ENCODE measurements at regions not wholly inside any gene's neighbourhood (a gene's known extent, or its start where the extent isn't known, plus 50 kb on each side); places are given as distances from the start of the nearest gene placed in this dataset.

DNA sequence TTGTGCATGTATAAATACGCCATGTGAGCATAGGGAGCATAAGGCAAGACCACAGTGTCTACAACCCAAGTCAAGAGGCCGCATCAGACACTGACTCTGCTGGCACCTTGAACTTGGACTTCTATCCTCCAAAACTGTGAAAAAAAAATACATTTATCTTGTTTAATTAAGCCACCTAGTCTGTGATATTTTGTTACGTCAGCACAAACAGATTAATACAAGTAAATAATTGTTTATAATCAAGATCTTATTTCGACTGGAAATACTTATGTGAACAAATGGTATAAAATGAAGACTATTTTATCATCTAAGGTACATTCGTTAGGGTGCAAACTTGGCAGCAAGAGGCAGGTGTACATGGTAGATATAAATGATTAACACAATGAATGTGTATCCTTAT lies 599.3 kb upstream of the LRRC4C start:
- Mint-ChIP-seq H3K4me1 (ENCODE audit: low read depth, unreplicated experiment) (no peaks in the 10 kb centered on the region), H3K9me3 (ENCODE audit: low read depth, unreplicated experiment) (peaks cover 2% of the 10 kb centered on the region), H3K27me3 (ENCODE audit: unreplicated experiment) (no peaks in the 10 kb centered on the region), H3K27ac (ENCODE audit: unreplicated experiment) (no peak overlapping the region), H3K36me3 (ENCODE audit: insufficient read depth, unreplicated experiment) (no peaks in the 10 kb centered on the region), H3K4me3 (ENCODE audit: low read depth, unreplicated experiment) (no peak overlapping the region)
- no peak for DNase-seq
- TF ChIP-seq, protein P1, sequence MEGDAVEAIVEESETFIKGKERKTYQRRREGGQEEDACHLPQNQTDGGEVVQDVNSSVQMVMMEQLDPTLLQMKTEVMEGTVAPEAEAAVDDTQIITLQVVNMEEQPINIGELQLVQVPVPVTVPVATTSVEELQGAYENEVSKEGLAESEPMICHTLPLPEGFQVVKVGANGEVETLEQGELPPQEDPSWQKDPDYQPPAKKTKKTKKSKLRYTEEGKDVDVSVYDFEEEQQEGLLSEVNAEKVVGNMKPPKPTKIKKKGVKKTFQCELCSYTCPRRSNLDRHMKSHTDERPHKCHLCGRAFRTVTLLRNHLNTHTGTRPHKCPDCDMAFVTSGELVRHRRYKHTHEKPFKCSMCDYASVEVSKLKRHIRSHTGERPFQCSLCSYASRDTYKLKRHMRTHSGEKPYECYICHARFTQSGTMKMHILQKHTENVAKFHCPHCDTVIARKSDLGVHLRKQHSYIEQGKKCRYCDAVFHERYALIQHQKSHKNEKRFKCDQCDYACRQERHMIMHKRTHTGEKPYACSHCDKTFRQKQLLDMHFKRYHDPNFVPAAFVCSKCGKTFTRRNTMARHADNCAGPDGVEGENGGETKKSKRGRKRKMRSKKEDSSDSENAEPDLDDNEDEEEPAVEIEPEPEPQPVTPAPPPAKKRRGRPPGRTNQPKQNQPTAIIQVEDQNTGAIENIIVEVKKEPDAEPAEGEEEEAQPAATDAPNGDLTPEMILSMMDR (IDR thresholded peaks at IDR 0.05; ENCODE audit: unreplicated experiment), result no peak
- CTCF ChIA-PET, result no interaction called here
- intact Hi-C loops (cut with micrococcal nuclease; ENCODE audit: unreplicated experiment), result no loop called here
- BruUV-seq (replicated peaks), result no TSS peak

DNA sequence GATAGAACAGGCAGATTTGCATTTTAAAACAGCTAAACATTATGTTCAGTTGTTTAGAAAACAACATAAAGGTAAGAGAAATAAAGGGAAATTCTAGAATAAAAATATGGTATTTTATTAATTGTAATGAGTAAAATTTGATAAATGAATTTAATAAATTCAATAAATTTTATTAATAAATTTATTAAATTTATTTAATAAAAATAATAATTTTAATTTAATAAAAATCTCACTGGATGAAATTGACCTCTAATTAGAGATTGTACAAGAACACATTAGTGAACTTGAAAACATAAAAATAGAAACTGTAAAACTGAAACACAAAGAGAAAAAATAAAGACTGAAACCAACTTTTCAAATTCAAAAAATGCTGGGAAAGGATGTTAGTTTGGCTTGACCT lies 605.7 kb upstream of the LRRC4C start:
- Mint-ChIP-seq H3K4me1 (ENCODE audit: low read depth, unreplicated experiment) (no peaks in the 10 kb centered on the region), H3K36me3 (ENCODE audit: insufficient read depth, unreplicated experiment) (no peaks in the 10 kb centered on the region), H3K4me3 (ENCODE audit: low read depth, unreplicated experiment) (no peak overlapping the region), H3K27me3 (ENCODE audit: unreplicated experiment) (no peaks in the 10 kb centered on the region), H3K27ac (ENCODE audit: unreplicated experiment) (no peak overlapping the region), H3K9me3 (ENCODE audit: low read depth, unreplicated experiment) (peaks cover 4% of the 10 kb centered on the region)
- intact Hi-C loops (cut with micrococcal nuclease; ENCODE audit: unreplicated experiment), result no loop called here
- CTCF ChIA-PET, result no interaction called here
- TF ChIP-seq, protein P1 (IDR thresholded peaks at IDR 0.05; ENCODE audit: unreplicated experiment), result no peak
- no TSS peak for BruUV-seq (replicated peaks)
- DNase-seq, result no peak

DNA sequence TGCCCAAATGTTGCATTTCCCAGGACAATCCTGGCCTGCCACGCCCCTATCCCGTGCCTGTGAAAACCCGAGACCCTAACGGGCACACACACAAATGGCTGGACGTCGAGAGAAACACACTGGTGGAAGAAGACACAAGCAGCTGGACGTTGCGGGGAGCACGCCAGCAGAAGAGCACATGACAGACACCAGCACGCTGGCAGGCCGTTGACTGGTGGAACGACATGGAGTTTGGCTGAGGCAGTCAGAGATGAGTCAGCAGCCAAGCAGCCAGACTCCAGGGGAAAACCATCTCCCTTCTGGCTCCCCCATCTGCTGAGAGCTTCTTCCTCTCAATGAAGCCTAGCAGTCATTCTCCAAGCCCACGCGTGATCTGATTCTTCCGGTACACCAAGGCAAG lies 606.7 kb upstream of the LRRC4C start:
- Mint-ChIP-seq H3K4me1 (ENCODE audit: low read depth, unreplicated experiment) (no peaks in the 10 kb centered on the region), H3K36me3 (ENCODE audit: insufficient read depth, unreplicated experiment) (no peaks in the 10 kb centered on the region), H3K27ac (ENCODE audit: unreplicated experiment) (no peak overlapping the region), H3K4me3 (ENCODE audit: low read depth, unreplicated experiment) (no peak overlapping the region), H3K27me3 (ENCODE audit: unreplicated experiment) (no peaks in the 10 kb centered on the region), H3K9me3 (ENCODE audit: low read depth, unreplicated experiment) (peaks cover 4% of the 10 kb centered on the region)
- DNase-seq, result no peak
- intact Hi-C loops (cut with micrococcal nuclease; ENCODE audit: unreplicated experiment), result no loop called here
- TF ChIP-seq, protein P1 (IDR thresholded peaks at IDR 0.05; ENCODE audit: unreplicated experiment), result no peak
- no TSS peak for BruUV-seq (replicated peaks)
- CTCF ChIA-PET, result no interaction called here

DNA sequence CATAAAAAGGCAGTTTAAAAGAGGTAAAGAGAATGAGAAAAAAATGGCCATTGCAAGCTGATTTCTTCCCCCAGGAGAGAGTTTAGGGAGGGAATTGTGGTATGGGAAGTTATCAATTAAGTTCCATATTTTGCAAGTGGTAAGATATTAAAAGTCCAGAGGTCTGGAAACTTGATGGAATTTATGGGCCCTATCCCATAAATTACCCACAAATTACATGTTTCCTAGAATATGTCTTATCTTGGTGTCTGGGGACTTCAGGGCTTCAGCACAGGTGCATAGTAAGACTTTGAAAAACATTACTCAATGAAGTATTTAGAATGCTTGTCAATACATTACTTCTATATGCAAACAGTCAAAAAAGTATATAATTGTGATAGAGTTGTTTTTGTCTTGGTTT lies 614.9 kb upstream of the LRRC4C start:
- intact Hi-C loops (cut with micrococcal nuclease; ENCODE audit: unreplicated experiment), result no loop called here
- DNase-seq, result no peak
- CTCF ChIA-PET, result no interaction called here
- Mint-ChIP-seq H3K27me3 (ENCODE audit: unreplicated experiment) (no peaks in the 10 kb centered on the region), H3K4me3 (ENCODE audit: low read depth, unreplicated experiment) (no peak overlapping the region), H3K4me1 (ENCODE audit: low read depth, unreplicated experiment) (no peaks in the 10 kb centered on the region), H3K36me3 (ENCODE audit: insufficient read depth, unreplicated experiment) (no peaks in the 10 kb centered on the region), H3K9me3 (ENCODE audit: low read depth, unreplicated experiment) (peaks cover 8% of the 10 kb centered on the region), H3K27ac (ENCODE audit: unreplicated experiment) (no peak overlapping the region)
- TF ChIP-seq, protein P1 (IDR thresholded peaks at IDR 0.05; ENCODE audit: unreplicated experiment), result no peak
- no TSS peak for BruUV-seq (replicated peaks)

DNA sequence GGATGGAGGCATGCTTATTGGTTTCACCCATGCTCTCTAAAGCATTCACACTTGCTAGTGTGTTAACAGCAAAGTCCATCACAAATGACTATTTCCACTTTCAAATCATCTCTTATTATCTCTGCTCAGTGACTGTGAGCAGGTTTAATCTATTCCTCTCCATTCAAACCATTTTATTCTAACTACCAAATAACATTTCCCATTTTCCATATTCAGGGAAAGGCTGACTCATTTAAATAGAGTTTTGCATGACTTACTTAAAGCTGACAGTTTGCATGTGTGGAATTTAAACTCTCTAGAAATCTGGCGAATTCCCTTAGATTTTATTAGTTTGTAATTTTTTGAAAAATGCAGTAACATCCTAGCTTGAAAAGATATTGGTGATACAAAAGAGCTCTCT lies 615.7 kb upstream of the LRRC4C start:
- TF ChIP-seq, protein P1 (IDR thresholded peaks at IDR 0.05; ENCODE audit: unreplicated experiment), result no peak
- no peaks in the 10 kb centered on the region for H3K4me1 Mint-ChIP-seq (ENCODE audit: low read depth, unreplicated experiment)
- intact Hi-C loops (cut with micrococcal nuclease; ENCODE audit: unreplicated experiment), result no loop called here
- no peaks in the 10 kb centered on the region for H3K27me3 Mint-ChIP-seq (ENCODE audit: unreplicated experiment)
- CTCF ChIA-PET, result no interaction called here
- BruUV-seq (replicated peaks), result no TSS peak
- no peak overlapping the region for H3K27ac Mint-ChIP-seq (ENCODE audit: unreplicated experiment)
- H3K9me3 Mint-ChIP-seq (ENCODE audit: low read depth, unreplicated experiment), result peaks cover 11% of the 10 kb centered on the region
- no peak overlapping the region for H3K4me3 Mint-ChIP-seq (ENCODE audit: low read depth, unreplicated experiment)
- no peak for DNase-seq
- no peaks in the 10 kb centered on the region for H3K36me3 Mint-ChIP-seq (ENCODE audit: insufficient read depth, unreplicated experiment)
